H1 (cell line): ENCODE measurements at regions not wholly inside any gene's neighbourhood (a gene's known extent, or its start where the extent isn't known, plus 50 kb on each side); places are given as distances from the start of the nearest gene placed in this dataset.

Experiments used
- CTCF ChIA-PET: fragments of 300-600 bp; sonication (Branson Sonifier 250); formaldehyde crosslinking; loops from one replicate; lab custom pipeline; 2021; ENCODE audit not compliant: partially characterized antibody; lab: Charles Lee
- POLR2A ChIA-PET: fragments of 300-600 bp; sonication (Branson Sonifier 250); formaldehyde crosslinking; loops from one replicate; lab custom pipeline; 2021; ENCODE audit warnings: inconsistent platforms; ENCODE audit not compliant: partially characterized antibody; lab: Charles Lee
- DNase-seq, 2 experiments: peaks; one replicate each; pipeline versions ENCODE4 v3.0.0 to v3.0.0-alpha.2; 2010 to 2022; ENCODE audit warnings: low spot score in 2 of 2, low read depth in 1 of 2, mixed read lengths in 1 of 2
- FAIRE-seq: peaks from 2 replicates; lab custom pipeline; 2011; peaks lifted over from hg19 to GRCh38; lab: Jason Lieb, UNC
- H2AFZ ChIP-seq: 2 replicates; pipeline ENCODE4 v1.8.1; 2012; ENCODE audit warnings: low read length, inconsistent platforms
- H2AK5ac ChIP-seq: 2 replicates; pipeline ENCODE4 v1.6.1; 2013; ENCODE audit warnings: low read depth, low read length
- H2BK120ac ChIP-seq: replicated peaks from 2 replicates; pipeline ENCODE3; 2013; ENCODE audit warnings: low read depth, low read length, inconsistent platforms
- H2BK12ac ChIP-seq: 2 replicates; pipeline ENCODE4 v1.6.1; 2013; ENCODE audit warnings: low read depth, low read length
- H2BK15ac ChIP-seq: 2 replicates; pipeline ENCODE4 v1.6.1; 2013; ENCODE audit warnings: low read length
- H2BK20ac ChIP-seq: 2 replicates; pipeline ENCODE4 v1.6.1; 2013; ENCODE audit warnings: low read length
- H2BK5ac ChIP-seq: 2 replicates; pipeline ENCODE4 v1.6.1; 2013; ENCODE audit warnings: low read depth, low read length
- H3K14ac ChIP-seq: 2 replicates; pipeline ENCODE4 v1.6.1; 2013; ENCODE audit warnings: inconsistent platforms; ENCODE audit not compliant: insufficient read length
- H3K18ac ChIP-seq: 2 replicates; pipeline ENCODE4 v1.6.1; 2013; ENCODE audit warnings: low read length; ENCODE audit errors: extremely low read depth
- H3K23ac ChIP-seq: 2 replicates; pipeline ENCODE4 v1.6.1; 2013; ENCODE audit warnings: inconsistent platforms; ENCODE audit not compliant: insufficient read length
- H3K23me2 ChIP-seq: 2 replicates; pipeline ENCODE4 v1.6.1; 2013; ENCODE audit warnings: low read depth, low read length
- H3K27ac ChIP-seq: 2 replicates; pipeline ENCODE4 v1.6.1; 2011; ENCODE audit warnings: low read depth, low read length, inconsistent platforms
- H3K27me3 ChIP-seq, 4 experiments: replicated peaks in 1 of 4; 1 replicate in 1 of 4; 2 replicates in 3 of 4; pipeline versions ENCODE4 v1.6.1 to v1.8.1; 2011 to 2013; ENCODE audit warnings: low read length in 3 of 4, mild to moderate bottlenecking in 3 of 4, inconsistent platforms in 2 of 4, mixed read lengths in 2 of 4, moderate library complexity in 1 of 4; ENCODE audit not compliant: control insufficient read depth in 3 of 4, insufficient read depth in 3 of 4; ENCODE audit errors: extremely low read depth in 1 of 4
- H3K36me3 ChIP-seq, 4 experiments: 2 replicates each; pipeline versions ENCODE4 v1.6.1 to v1.8.1; 2011 to 2013; ENCODE audit warnings: mild to moderate bottlenecking in 4 of 4, low read length in 3 of 4, moderate library complexity in 2 of 4, control low read depth in 1 of 4, inconsistent platforms in 1 of 4; ENCODE audit not compliant: insufficient read depth in 4 of 4, control insufficient read depth in 2 of 4
- H3K4ac ChIP-seq: replicated peaks from 2 replicates; pipeline ENCODE3; 2013; ENCODE audit warnings: low read length, low read depth, mixed read lengths, inconsistent platforms; ENCODE audit not compliant: insufficient read length
- H3K4me1 ChIP-seq, 4 experiments: replicated peaks in 1 of 4; 1 replicate in 1 of 4; 2 replicates in 3 of 4; pipeline versions ENCODE4 v1.6.1 to v1.8.1; 2011 to 2013; ENCODE audit warnings: low read length in 3 of 4, inconsistent platforms in 2 of 4, mixed read lengths in 1 of 4; ENCODE audit not compliant: insufficient read depth in 4 of 4, control insufficient read depth in 3 of 4
- H3K4me2 ChIP-seq, 2 experiments: 2 replicates each; pipeline versions ENCODE4 v1.6.1 to v1.8.1; 2011 to 2013; ENCODE audit warnings: low read depth in 2 of 2, low read length in 2 of 2, control low read depth in 1 of 2, inconsistent platforms in 1 of 2, mild to moderate bottlenecking in 1 of 2; ENCODE audit not compliant: insufficient read depth in 1 of 2
- H3K4me3 ChIP-seq, 4 experiments: fragments of 200-600, 300-600 bp in 1 of 4; sonication (generic), shearing (Covaris generic), sonication (Bioruptor Twin) in 1 of 4; 2 replicates each; pipeline versions ENCODE4 v1.5.1 to v1.8.1; 2011 to 2016; ENCODE audit warnings: low read length in 4 of 4, low read depth in 3 of 4, control low read depth in 2 of 4, inconsistent platforms in 2 of 4, mild to moderate bottlenecking in 2 of 4, mixed read lengths in 1 of 4, moderate library complexity in 1 of 4; ENCODE audit not compliant: insufficient read depth in 2 of 4; ENCODE audit errors: extremely low read depth in 1 of 4
- H3K56ac ChIP-seq: replicated peaks from 2 replicates; pipeline ENCODE3; 2013; ENCODE audit warnings: low read depth, mild to moderate bottlenecking, mixed read lengths, low read length, inconsistent platforms; ENCODE audit not compliant: insufficient read length
- H3K79me1 ChIP-seq: 2 replicates; pipeline ENCODE4 v1.6.1; 2013; ENCODE audit warnings: low read depth, low read length, control low read depth
- H3K79me2 ChIP-seq, 2 experiments: 2 replicates each; pipeline versions ENCODE4 v1.6.1 to v1.8.1; 2012 to 2013; ENCODE audit warnings: low read length in 2 of 2, mild to moderate bottlenecking in 2 of 2, inconsistent platforms in 1 of 2; ENCODE audit not compliant: insufficient read depth in 2 of 2, control insufficient read depth in 1 of 2
- H3K9ac ChIP-seq, 4 experiments: replicated peaks in 1 of 4; 1 replicate in 1 of 4; 2 replicates in 3 of 4; pipeline versions ENCODE4 v1.6.1 to v1.8.1; 2011 to 2013; ENCODE audit warnings: low read depth in 3 of 4, low read length in 3 of 4, control low read depth in 2 of 4, mild to moderate bottlenecking in 2 of 4, moderate library complexity in 2 of 4, inconsistent platforms in 1 of 4; ENCODE audit errors: extremely low read depth in 1 of 4
- H3K9me3 ChIP-seq, 2 experiments: 2 replicates each; pipeline versions ENCODE4 v1.6.1 to v1.8.1; 2012 to 2013; ENCODE audit warnings: mild to moderate bottlenecking in 2 of 2, moderate library complexity in 2 of 2, control low read depth in 1 of 2, inconsistent platforms in 1 of 2, low read depth in 1 of 2, low read length in 1 of 2, mixed read lengths in 1 of 2; ENCODE audit not compliant: insufficient read depth in 2 of 2
- H4K20me1 ChIP-seq, 2 experiments: replicated peaks in 1 of 2; 2 replicates each; pipeline versions ENCODE3 to v1.8.1; 2011 to 2013; ENCODE audit warnings: inconsistent platforms in 2 of 2, low read length in 2 of 2, mild to moderate bottlenecking in 1 of 2; ENCODE audit not compliant: insufficient read depth in 2 of 2, control insufficient read depth in 1 of 2
- H4K5ac ChIP-seq: 2 replicates; pipeline ENCODE4 v1.6.1; 2013; ENCODE audit warnings: low read length, low read depth, mixed read lengths, inconsistent platforms; ENCODE audit not compliant: insufficient read length
- H4K8ac ChIP-seq: 2 replicates; pipeline ENCODE4 v1.8.0; 2013; ENCODE audit warnings: mild to moderate bottlenecking, moderate library complexity, low read length, inconsistent platforms; ENCODE audit not compliant: insufficient read depth; ENCODE audit errors: extremely low read depth
- H4K91ac ChIP-seq: replicated peaks from 2 replicates; pipeline ENCODE3; 2013; ENCODE audit warnings: low read length, mixed read lengths, inconsistent platforms; ENCODE audit not compliant: insufficient read length
- SAP30 ChIP-seq: fragments of 300-600 bp; sonication (generic); IDR thresholded peaks from 2 replicates; pipeline ENCODE4 v1.7.1; 2012; ENCODE audit warnings: low read length, moderate library complexity, mild to moderate bottlenecking, inconsistent platforms; ENCODE audit not compliant: insufficient read depth, insufficient replicate concordance
- WGBS, 2 experiments: shearing (Covaris generic) in 1 of 2; methylation state at CpG; one replicate each; pipeline versions ENCODE4 v1.1.6 to v1.1.7; 2013 to 2015; ENCODE audit warnings: low lambda C conversion rate in 2 of 2, mixed read lengths in 2 of 2, inconsistent platforms in 1 of 2, low coverage in 1 of 2, missing lambda C conversion rate in 1 of 2; ENCODE audit not compliant: insufficient replicate concordance in 2 of 2, insufficient coverage in 1 of 2, insufficient read length in 1 of 2; ENCODE audit errors: extremely low coverage in 1 of 2, missing lambda C conversion rate in 1 of 2; 5-methylcytosine and 5-hydroxymethylcytosine counted together

DNA sequence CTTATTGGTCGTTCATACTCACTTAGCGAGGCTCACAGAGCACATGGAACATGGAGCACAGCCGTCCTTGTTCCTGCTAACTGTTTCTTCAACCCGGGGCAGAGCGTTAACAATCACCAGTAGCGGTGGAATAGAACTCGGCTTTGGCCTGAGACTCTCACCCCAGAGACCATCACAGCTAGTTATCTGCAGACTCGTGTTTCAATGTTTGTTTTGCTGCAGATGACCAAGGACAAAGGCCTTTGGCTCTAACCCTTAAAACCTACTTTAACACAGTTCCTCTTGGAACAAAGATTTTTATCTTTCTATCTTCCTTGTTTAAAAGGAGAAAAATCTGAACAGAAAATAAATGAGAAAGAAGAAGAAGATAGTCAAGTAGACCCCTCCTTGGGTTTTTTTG lies 320.2 kb upstream of the UBE2E3 start:
- Histone ChIP-seq H3K4me3 (no peak overlapping the region), H3K9ac (no peak overlapping the region), H3K4ac (no peak overlapping the region), H3K23ac (no peak overlapping the region), H4K91ac (no peak overlapping the region), H2BK120ac (no peak overlapping the region), H4K5ac (no peak overlapping the region), H2AK5ac (no peak overlapping the region), H3K27ac (no peak overlapping the region), H3K23me2 (no peaks in the 10 kb centered on the region), H2BK15ac (no peak overlapping the region), H4K8ac (no peak overlapping the region), H3K18ac (no peak overlapping the region), H2BK12ac (no peak overlapping the region), H2AFZ (peak overlapping the region; percentile 63; the same call in 1 of the 2 replicates), H3K27me3 (no peaks in the 10 kb centered on the region), H3K79me1 (no peaks in the 10 kb centered on the region), H3K36me3 (no peaks in the 10 kb centered on the region), H2BK20ac (no peak overlapping the region), H3K79me2 (no peaks in the 10 kb centered on the region), H3K9me3 (no peaks in the 10 kb centered on the region), H4K20me1 (no peaks in the 10 kb centered on the region), H3K4me2 (no peak overlapping the region), H3K14ac (no peak overlapping the region), H3K56ac (no peak overlapping the region), H3K4me1 (no peaks in the 10 kb centered on the region; a peak in 1 of 7 replicates), H2BK5ac (no peak overlapping the region)
- FAIRE-seq (no peak), DNase-seq (no peak)
- 91% methylated on average over 8 of the region's 8 CpGs; no CpG with 5 or more reads in 1 of the 2 experiments for WGBS, 2 experiments
- POLR2A ChIA-PET, result no interaction called here
- no peak for TF ChIP-seq SAP30
- CTCF ChIA-PET, result no interaction called here
